Keratinocyte (primary cell): ENCODE measurements at regions not wholly inside any gene's neighbourhood (a gene's known extent, or its start where the extent isn't known, plus 50 kb on each side); places are given as distances from the start of the nearest gene placed in this dataset.

Experiments used
- DNase-seq: peaks from one replicate; pipeline ENCODE4 v3.0.0-alpha.2; 2011; ENCODE audit warnings: low read depth, missing footprints, low spot score
- FAIRE-seq: peaks from 2 replicates; lab custom pipeline; 2011; peaks lifted over from hg19 to GRCh38; lab: Jason Lieb, UNC
- H2AFZ ChIP-seq: 2 replicates; pipeline ENCODE4 v1.6.0; 2012; ENCODE audit warnings: low read length, control low read depth, inconsistent platforms; ENCODE audit not compliant: control insufficient read depth
- H3K27ac ChIP-seq: 2 replicates; pipeline ENCODE4 v1.5.1; 2011; ENCODE audit warnings: low read length; ENCODE audit not compliant: control insufficient read depth, insufficient read depth
- H3K27me3 ChIP-seq: 3 replicates; pipeline ENCODE4 v1.6.0; 2011; ENCODE audit warnings: low read length; ENCODE audit not compliant: control insufficient read depth, insufficient read depth; ENCODE audit errors: extremely low read depth
- H3K36me3 ChIP-seq, 2 experiments: 2 replicates in 1 of 2; 3 replicates in 1 of 2; pipeline ENCODE4 v1.5.1; 2011; ENCODE audit warnings: low read length in 2 of 2, mild to moderate bottlenecking in 1 of 2; ENCODE audit not compliant: control insufficient read depth in 2 of 2, insufficient read depth in 2 of 2; ENCODE audit errors: extremely low read depth in 1 of 2
- H3K4me1 ChIP-seq: 3 replicates; pipeline ENCODE4 v1.5.1; 2011; ENCODE audit warnings: low read length; ENCODE audit not compliant: control insufficient read depth, insufficient read depth; ENCODE audit errors: extremely low read depth
- H3K4me2 ChIP-seq: 3 replicates; pipeline ENCODE4 v1.6.0; 2011; ENCODE audit warnings: low read depth, low read length; ENCODE audit not compliant: control insufficient read depth, insufficient read depth; ENCODE audit errors: extremely low read depth
- H3K4me3 ChIP-seq, 3 experiments: fragments of 200-600 bp in 1 of 3; sonication (generic) in 1 of 3; 2 replicates in 2 of 3; 3 replicates in 1 of 3; pipeline ENCODE4 v1.5.1; 2011 to 2016; ENCODE audit warnings: low read length in 3 of 3, mild to moderate bottlenecking in 3 of 3, control low read depth in 2 of 3, inconsistent platforms in 1 of 3, low read depth in 1 of 3, mixed read lengths in 1 of 3, mixed run types in 1 of 3, moderate library complexity in 1 of 3; ENCODE audit not compliant: control insufficient read depth in 2 of 3, insufficient read depth in 2 of 3; ENCODE audit errors: extremely low read depth in 1 of 3
- H3K79me2 ChIP-seq: 2 replicates; pipeline ENCODE4 v1.6.0; 2012; ENCODE audit warnings: low read length; ENCODE audit not compliant: control insufficient read depth, insufficient read depth
- H3K9ac ChIP-seq: 3 replicates; pipeline ENCODE4 v1.6.0; 2011; ENCODE audit warnings: low read length; ENCODE audit not compliant: control insufficient read depth, insufficient read depth; ENCODE audit errors: extremely low read depth
- H3K9me1 ChIP-seq: 3 replicates; pipeline ENCODE4 v1.6.0; 2011; ENCODE audit warnings: low read length; ENCODE audit not compliant: control insufficient read depth, insufficient read depth; ENCODE audit errors: extremely low read depth
- H3K9me3 ChIP-seq: 2 replicates; pipeline ENCODE4 v1.5.1; 2012; ENCODE audit warnings: low read depth, low read length; ENCODE audit not compliant: control insufficient read depth
- H4K20me1 ChIP-seq: 3 replicates; pipeline ENCODE4 v1.6.0; 2011; ENCODE audit warnings: low read length; ENCODE audit not compliant: control insufficient read depth, insufficient read depth; ENCODE audit errors: extremely low read depth
- EZH2 ChIP-seq: IDR thresholded peaks from one replicate; pipeline ENCODE4 v1.6.1; 2012; ENCODE audit warnings: inconsistent platforms, mild to moderate bottlenecking, low read length, moderate library complexity
- dilution Hi-C: fragments of 300-500 bp; cut with MboI; formaldehyde crosslinking; loops from one replicate; pipeline ENCODE4 v1.7.0; 2020; ENCODE audit warnings: low sequenced_read_pairs; ENCODE audit not compliant: extremely low pct_ligation_motif_present
- TF ChIP-seq, protein P1 (sequence below), 3 experiments: IDR thresholded peaks in 1 of 3; conservative IDR thresholded peaks in 1 of 3; optimal IDR thresholded peaks in 1 of 3; 2 replicates in 2 of 3; 3 replicates in 1 of 3; pipeline versions ENCODE3 to v1.5.1; 2011; ENCODE audit warnings: low read length in 3 of 3, mild to moderate bottlenecking in 3 of 3, moderate library complexity in 2 of 3, control low read depth in 1 of 3, inconsistent platforms in 1 of 3; ENCODE audit not compliant: insufficient read depth in 2 of 3; ENCODE audit errors: extremely low read depth in 1 of 3

GRCh38 chr7:67502929-67503328 lies 506.3 kb downstream of the TYW1 start:
- Histone ChIP-seq H3K27ac (no peak overlapping the region), H3K4me2 (no peak overlapping the region), H3K79me2 (no peaks in the 10 kb centered on the region), H4K20me1 (no peaks in the 10 kb centered on the region), H3K9me1 (no peaks in the 10 kb centered on the region), H3K27me3 (no peaks in the 10 kb centered on the region), H3K4me3 (no peak overlapping the region), H3K9me3 (no peaks in the 10 kb centered on the region), H2AFZ (no peak overlapping the region), H3K36me3 (no peaks in the 10 kb centered on the region), H3K9ac (no peak overlapping the region), H3K4me1 (no peaks in the 10 kb centered on the region)
- no peak for DNase-seq
- dilution Hi-C loops = no loop called here
- TF ChIP-seq EZH2 = no peak
- TF ChIP-seq, protein P1, sequence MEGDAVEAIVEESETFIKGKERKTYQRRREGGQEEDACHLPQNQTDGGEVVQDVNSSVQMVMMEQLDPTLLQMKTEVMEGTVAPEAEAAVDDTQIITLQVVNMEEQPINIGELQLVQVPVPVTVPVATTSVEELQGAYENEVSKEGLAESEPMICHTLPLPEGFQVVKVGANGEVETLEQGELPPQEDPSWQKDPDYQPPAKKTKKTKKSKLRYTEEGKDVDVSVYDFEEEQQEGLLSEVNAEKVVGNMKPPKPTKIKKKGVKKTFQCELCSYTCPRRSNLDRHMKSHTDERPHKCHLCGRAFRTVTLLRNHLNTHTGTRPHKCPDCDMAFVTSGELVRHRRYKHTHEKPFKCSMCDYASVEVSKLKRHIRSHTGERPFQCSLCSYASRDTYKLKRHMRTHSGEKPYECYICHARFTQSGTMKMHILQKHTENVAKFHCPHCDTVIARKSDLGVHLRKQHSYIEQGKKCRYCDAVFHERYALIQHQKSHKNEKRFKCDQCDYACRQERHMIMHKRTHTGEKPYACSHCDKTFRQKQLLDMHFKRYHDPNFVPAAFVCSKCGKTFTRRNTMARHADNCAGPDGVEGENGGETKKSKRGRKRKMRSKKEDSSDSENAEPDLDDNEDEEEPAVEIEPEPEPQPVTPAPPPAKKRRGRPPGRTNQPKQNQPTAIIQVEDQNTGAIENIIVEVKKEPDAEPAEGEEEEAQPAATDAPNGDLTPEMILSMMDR (optimal IDR thresholded peaks at IDR 0.05 in 1 of 3, IDR thresholded peaks at IDR 0.05 in 1 of 3, conservative IDR thresholded peaks at IDR 0.05 in 1 of 3; ENCODE audit: extremely low read depth in 1 of 3, insufficient read depth in 2 of 3, low read length in 3 of 3) = no peak
- no peak for FAIRE-seq

DNA sequence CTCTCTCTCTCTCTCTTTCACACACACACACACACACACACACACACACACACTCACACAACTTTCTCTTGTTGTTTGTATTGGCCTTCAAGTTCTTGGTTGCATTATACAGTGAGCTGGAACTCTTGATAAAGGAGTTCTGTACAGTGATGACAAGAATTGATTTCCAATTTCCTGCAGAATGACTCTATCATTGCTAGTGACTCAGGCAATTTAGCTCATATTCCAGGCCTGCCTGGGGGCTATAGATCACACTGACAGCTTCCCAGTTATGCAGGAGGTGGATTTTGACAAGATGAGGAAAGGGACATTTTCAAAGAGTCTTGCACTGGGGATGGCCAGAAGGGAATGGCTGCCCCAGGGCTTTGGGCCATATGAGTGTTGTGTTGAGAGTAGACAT lies 508.8 kb downstream of the TYW1 start:
- H3K9ac ChIP-seq = no peak overlapping the region
- TF ChIP-seq, protein P1 (optimal IDR thresholded peaks at IDR 0.05 in 1 of 3, IDR thresholded peaks at IDR 0.05 in 1 of 3, conservative IDR thresholded peaks at IDR 0.05 in 1 of 3; ENCODE audit: extremely low read depth in 1 of 3, insufficient read depth in 2 of 3, low read length in 3 of 3) = no peak
- no peak for TF ChIP-seq EZH2

More for the DNA sequence above, 508.8 kb downstream of the TYW1 start:
- DNase-seq (no peak), FAIRE-seq (no peak)
- Histone ChIP-seq H3K4me2 (no peak overlapping the region), H3K9me1 (no peaks in the 10 kb centered on the region), H3K9me3 (no peaks in the 10 kb centered on the region), H3K79me2 (no peaks in the 10 kb centered on the region), H3K36me3 (no peaks in the 10 kb centered on the region), H3K27ac (no peak overlapping the region), H4K20me1 (no peaks in the 10 kb centered on the region), H3K4me3 (no peak overlapping the region), H3K4me1 (no peaks in the 10 kb centered on the region), H3K27me3 (no peaks in the 10 kb centered on the region), H2AFZ (no peak overlapping the region)
- dilution Hi-C loops = no loop called here
